ENCODE measurements at regions not wholly inside any gene's neighbourhood (a gene's known extent, or its start where the extent isn't known, plus 50 kb on each side); places are given as distances from the start of the nearest gene placed in this dataset.

GRCh38 chr18:11529081-11529480 is 80.3 kb upstream of the SLC35G4 start:
- TF ChIP-seq CTCF (IDR thresholded peaks at IDR 0.05; ENCODE audit: insufficient read depth, low read length, poor library complexity, severe bottlenecking): no peak
- TF ChIP-seq EZH2phosphoT487 (conservative IDR thresholded peaks at IDR 0.05; ENCODE audit: low read length): no peak

All from SU-DHL-6 (cell line).